ENCODE measurements at regions not wholly inside any gene's neighbourhood (a gene's known extent, or its start where the extent isn't known, plus 50 kb on each side); places are given as distances from the start of the nearest gene placed in this dataset.

DNA sequence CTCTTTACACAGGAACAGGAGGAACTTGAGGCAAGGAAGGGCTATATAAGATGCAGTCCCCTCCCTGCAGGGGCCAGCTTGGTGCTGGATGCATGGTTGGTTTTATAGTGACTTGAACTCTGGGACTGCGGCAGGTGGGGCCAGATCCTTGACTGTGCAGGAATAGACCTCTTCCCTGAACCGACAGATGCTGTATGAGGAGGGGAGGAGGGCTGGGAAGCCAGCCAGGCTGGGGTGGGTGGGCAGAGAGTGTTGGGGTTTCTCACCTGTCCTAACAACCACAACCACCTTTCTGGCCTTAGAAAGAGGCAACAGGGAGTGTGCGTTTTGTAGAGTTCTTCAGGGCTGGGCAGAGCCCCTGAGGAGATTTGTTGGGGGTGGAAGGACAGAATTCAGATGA is 798.1 kb downstream of the KCNJ18 start:
- TF ChIP-seq, protein P1, sequence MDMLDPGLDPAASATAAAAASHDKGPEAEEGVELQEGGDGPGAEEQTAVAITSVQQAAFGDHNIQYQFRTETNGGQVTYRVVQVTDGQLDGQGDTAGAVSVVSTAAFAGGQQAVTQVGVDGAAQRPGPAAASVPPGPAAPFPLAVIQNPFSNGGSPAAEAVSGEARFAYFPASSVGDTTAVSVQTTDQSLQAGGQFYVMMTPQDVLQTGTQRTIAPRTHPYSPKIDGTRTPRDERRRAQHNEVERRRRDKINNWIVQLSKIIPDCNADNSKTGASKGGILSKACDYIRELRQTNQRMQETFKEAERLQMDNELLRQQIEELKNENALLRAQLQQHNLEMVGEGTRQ (IDR thresholded peaks at IDR 0.05) = no peak
- TF ChIP-seq, protein P2, sequence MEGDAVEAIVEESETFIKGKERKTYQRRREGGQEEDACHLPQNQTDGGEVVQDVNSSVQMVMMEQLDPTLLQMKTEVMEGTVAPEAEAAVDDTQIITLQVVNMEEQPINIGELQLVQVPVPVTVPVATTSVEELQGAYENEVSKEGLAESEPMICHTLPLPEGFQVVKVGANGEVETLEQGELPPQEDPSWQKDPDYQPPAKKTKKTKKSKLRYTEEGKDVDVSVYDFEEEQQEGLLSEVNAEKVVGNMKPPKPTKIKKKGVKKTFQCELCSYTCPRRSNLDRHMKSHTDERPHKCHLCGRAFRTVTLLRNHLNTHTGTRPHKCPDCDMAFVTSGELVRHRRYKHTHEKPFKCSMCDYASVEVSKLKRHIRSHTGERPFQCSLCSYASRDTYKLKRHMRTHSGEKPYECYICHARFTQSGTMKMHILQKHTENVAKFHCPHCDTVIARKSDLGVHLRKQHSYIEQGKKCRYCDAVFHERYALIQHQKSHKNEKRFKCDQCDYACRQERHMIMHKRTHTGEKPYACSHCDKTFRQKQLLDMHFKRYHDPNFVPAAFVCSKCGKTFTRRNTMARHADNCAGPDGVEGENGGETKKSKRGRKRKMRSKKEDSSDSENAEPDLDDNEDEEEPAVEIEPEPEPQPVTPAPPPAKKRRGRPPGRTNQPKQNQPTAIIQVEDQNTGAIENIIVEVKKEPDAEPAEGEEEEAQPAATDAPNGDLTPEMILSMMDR (IDR thresholded peaks at IDR 0.05) = no peak
- TF ChIP-seq POLR2A (IDR thresholded peaks at IDR 0.05; ENCODE audit: low read length) (no peak), RNF2 (IDR thresholded peaks at IDR 0.05; ENCODE audit: borderline replicate concordance, low read depth) (no peak), ZSCAN20 (CRISPR knock-in tag; IDR thresholded peaks at IDR 0.05) (no peak), ESRRA (IDR thresholded peaks at IDR 0.05; ENCODE audit: borderline replicate concordance, low read length) (no peak), HEYL (CRISPR knock-in tag; IDR thresholded peaks at IDR 0.05) (no peak), JUN (IDR thresholded peaks at IDR 0.05) (no peak), RAD21 (conservative IDR thresholded peaks at IDR 0.05 in 1 of 2, IDR thresholded peaks at IDR 0.05 in 1 of 2) (no peak), CHD4 (IDR thresholded peaks at IDR 0.05; ENCODE audit: borderline replicate concordance) (no peak), GATA3 (IDR thresholded peaks at IDR 0.05; ENCODE audit: borderline replicate concordance) (no peak), MAFK (IDR thresholded peaks at IDR 0.05; ENCODE audit: partially characterized antibody) (no peak)
- TF ChIP-seq, protein P3, sequence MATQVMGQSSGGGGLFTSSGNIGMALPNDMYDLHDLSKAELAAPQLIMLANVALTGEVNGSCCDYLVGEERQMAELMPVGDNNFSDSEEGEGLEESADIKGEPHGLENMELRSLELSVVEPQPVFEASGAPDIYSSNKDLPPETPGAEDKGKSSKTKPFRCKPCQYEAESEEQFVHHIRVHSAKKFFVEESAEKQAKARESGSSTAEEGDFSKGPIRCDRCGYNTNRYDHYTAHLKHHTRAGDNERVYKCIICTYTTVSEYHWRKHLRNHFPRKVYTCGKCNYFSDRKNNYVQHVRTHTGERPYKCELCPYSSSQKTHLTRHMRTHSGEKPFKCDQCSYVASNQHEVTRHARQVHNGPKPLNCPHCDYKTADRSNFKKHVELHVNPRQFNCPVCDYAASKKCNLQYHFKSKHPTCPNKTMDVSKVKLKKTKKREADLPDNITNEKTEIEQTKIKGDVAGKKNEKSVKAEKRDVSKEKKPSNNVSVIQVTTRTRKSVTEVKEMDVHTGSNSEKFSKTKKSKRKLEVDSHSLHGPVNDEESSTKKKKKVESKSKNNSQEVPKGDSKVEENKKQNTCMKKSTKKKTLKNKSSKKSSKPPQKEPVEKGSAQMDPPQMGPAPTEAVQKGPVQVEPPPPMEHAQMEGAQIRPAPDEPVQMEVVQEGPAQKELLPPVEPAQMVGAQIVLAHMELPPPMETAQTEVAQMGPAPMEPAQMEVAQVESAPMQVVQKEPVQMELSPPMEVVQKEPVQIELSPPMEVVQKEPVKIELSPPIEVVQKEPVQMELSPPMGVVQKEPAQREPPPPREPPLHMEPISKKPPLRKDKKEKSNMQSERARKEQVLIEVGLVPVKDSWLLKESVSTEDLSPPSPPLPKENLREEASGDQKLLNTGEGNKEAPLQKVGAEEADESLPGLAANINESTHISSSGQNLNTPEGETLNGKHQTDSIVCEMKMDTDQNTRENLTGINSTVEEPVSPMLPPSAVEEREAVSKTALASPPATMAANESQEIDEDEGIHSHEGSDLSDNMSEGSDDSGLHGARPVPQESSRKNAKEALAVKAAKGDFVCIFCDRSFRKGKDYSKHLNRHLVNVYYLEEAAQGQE (IDR thresholded peaks at IDR 0.05) = no peak
